ENCODE measurements at regions not wholly inside any gene's neighbourhood (a gene's known extent, or its start where the extent isn't known, plus 50 kb on each side); places are given as distances from the start of the nearest gene placed in this dataset.

DNA sequence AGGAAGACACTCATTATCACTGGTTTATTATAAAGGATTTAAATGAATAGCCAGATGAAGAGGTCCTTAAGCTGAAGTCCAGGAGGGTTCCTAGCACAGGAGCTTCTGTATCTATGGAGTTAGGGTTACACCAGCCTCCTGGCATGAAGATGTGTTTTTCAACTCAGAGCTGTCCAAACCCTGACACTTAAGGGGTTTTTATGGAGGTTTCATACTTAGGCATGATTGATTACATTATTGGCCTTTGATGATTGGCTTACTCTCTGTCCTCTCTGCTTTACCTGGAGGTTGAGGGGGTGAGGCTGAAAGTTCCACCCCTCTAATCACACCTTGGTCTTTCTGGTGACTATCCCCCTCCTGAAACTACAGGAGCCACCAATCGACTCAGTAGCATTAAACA, 84.9 kb upstream of the ZNF169 start:
- TF ChIP-seq CTCF (IDR thresholded peaks at IDR 0.05; ENCODE audit: low read depth, low read length) = no peak
- no peak overlapping the region for H3K4me3 ChIP-seq (ENCODE audit: low read depth, low read length)
- in situ Hi-C loops (cut with HindIII; ENCODE audit: low sequenced_read_pairs) = no loop called here
- DNase-seq (ENCODE audit: low read depth, low spot score) = no peak

DNA sequence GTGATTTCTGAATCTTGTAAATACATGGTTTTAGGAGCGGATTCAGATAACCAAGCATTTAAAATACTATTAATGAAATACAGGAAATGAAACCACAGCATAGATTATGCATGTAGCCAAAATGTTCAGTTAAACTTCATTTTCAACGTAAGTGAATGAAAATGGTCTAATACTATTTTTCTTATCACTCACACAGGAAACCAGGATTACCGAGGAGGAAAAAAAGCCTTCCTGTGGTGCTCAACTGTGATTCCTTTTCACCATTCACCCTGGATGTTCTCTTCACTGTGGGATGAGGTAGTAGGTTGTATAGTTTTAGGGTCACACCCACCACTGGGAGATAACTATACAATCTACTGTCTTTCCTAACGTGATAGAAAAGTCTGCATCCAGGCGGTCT, 83.4 kb upstream of the ZNF169 start:
- in situ Hi-C loops (cut with HindIII; ENCODE audit: low sequenced_read_pairs) = no loop called here
- TF ChIP-seq CTCF (IDR thresholded peaks at IDR 0.05; ENCODE audit: low read depth, low read length) = no peak
- no peak for DNase-seq (ENCODE audit: low read depth, low spot score)
- H3K4me3 ChIP-seq (ENCODE audit: low read depth, low read length) = no peak overlapping the region

DNA sequence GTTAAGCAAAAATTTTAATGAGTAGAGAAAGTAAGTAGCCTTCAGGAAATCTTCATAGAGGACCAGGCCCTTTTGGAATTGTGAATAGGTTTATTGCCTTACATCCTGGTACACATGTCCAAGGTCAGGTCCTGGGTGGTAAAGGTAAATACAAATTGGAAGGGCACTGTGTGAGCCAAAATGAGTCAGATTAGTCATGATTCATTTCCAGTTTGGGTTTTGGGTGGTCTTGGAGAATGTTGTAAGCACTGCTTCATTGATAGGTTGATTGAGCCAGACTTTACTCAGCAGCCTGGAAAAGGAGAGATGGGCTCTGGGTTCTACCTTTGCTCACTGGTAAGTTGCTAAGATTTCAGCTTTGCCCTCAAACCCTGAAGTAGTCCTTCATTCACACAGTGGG, 82.5 kb upstream of the ZNF169 start:
- no peak for TF ChIP-seq CTCF (IDR thresholded peaks at IDR 0.05; ENCODE audit: low read depth, low read length)
- DNase-seq (ENCODE audit: low read depth, low spot score) = no peak
- in situ Hi-C loops (cut with HindIII; ENCODE audit: low sequenced_read_pairs) = no loop called here
- no peak overlapping the region for H3K4me3 ChIP-seq (ENCODE audit: low read depth, low read length)

DNA sequence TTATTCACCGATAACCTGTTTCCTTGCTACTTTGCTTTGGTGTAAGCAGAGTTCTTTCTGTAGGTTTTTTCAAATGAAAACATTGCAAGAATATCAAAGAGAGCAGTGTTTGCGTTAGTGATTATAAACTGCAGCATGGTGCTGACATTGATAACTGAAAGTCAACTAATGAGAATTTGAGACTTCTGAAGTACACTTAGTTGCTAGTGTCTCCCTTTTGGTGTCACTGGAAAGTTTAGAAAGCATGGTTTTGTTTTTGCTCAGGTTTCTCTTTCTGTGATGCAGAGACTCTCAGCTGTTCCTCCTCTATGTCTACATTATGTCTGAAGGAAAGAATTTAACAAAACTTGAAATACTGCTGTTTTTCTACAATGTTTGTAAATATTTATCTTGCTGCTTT, 80.2 kb upstream of the ZNF169 start:
- no peak for TF ChIP-seq CTCF (IDR thresholded peaks at IDR 0.05; ENCODE audit: low read depth, low read length)
- in situ Hi-C loops (cut with HindIII; ENCODE audit: low sequenced_read_pairs) = no loop called here
- DNase-seq (ENCODE audit: low read depth, low spot score) = no peak
- no peak overlapping the region for H3K4me3 ChIP-seq (ENCODE audit: low read depth, low read length)

DNA sequence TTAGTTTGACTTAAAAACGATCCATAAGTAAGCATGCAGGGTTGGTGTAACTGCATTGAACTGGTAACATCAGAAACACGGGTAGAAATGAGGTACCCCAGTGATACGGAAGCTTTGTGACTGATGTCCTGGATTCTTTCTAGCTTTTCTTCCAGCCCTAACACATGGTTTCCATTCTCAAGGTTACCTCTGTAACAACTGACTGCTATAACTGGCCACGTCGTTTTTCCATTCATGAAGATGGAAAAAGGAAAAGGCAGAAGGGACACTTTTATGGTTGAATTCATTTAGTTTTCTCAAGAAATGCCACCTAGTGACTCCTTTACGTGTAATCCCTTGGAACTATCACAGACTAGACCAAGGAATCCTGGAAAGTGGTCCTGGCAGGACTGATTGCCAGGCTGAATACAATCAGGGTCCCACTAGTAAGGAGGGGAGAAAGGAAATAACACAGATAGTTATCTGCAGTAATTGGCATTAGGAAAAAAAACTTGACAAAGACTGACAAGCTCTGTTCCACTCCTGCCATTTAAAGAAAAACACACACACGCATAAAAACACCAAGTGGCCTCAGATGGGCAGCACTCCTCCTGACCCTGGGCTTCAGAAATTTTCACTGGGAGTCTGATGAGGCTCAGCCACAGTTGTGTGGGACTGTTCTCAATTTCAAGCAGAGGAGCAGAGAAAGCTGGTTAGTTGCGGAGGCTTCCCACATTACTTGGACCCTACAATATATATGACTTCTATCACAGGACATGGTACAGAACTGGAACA, 77.5 kb upstream of the ZNF169 start:
- no peak overlapping the region for H3K4me3 ChIP-seq (ENCODE audit: low read depth, low read length)
- no peak for TF ChIP-seq CTCF (IDR thresholded peaks at IDR 0.05; ENCODE audit: low read depth, low read length)
- no peak for DNase-seq (ENCODE audit: low read depth, low spot score)
- in situ Hi-C loops (cut with HindIII; ENCODE audit: low sequenced_read_pairs) = no loop called here

- in situ Hi-C loops (cut with HindIII; ENCODE audit: low sequenced_read_pairs) = no loop called here
- H3K4me3 ChIP-seq (ENCODE audit: low read depth, low read length) = no peak overlapping the region
- no peak for TF ChIP-seq CTCF (IDR thresholded peaks at IDR 0.05; ENCODE audit: low read depth, low read length)
- DNase-seq (ENCODE audit: low read depth, low spot score) = no peak
These were observed 76.6 kb upstream of the ZNF169 start for GRCh38 chr9:94182532-94182931.

All from astrocyte of the spinal cord (primary cell).